ENCODE measurements at regions not wholly inside any gene's neighbourhood (a gene's known extent, or its start where the extent isn't known, plus 50 kb on each side); places are given as distances from the start of the nearest gene placed in this dataset.

- DNase-seq = no peak
Observed at GRCh38 chr4:61070269-61070668, 129.9 kb upstream of the ADGRL3 start.

- no peak for DNase-seq
Observed at GRCh38 chr4:61079427-61079826, 120.7 kb upstream of the ADGRL3 start.

- no peak for DNase-seq
Observed at GRCh38 chr4:61079976-61080375, 120.2 kb upstream of the ADGRL3 start.

GRCh38 chr4:61085534-61085933, 114.6 kb upstream of the ADGRL3 start:
- DNase-seq = no peak

- DNase-seq = no peak
Observed at GRCh38 chr4:61086357-61086756, 113.8 kb upstream of the ADGRL3 start.

GRCh38 chr4:61086979-61087378, 113.1 kb upstream of the ADGRL3 start:
- no peak for DNase-seq

- DNase-seq = no peak
Observed at GRCh38 chr4:61094854-61095598, 105.1 kb upstream of the ADGRL3 start.

GRCh38 chr4:61128682-61129081, 71.4 kb upstream of the ADGRL3 start:
- no peak for DNase-seq

- no peak for DNase-seq
Observed at GRCh38 chr4:61129971-61130370, 70.2 kb upstream of the ADGRL3 start.

- no peak for DNase-seq
Observed at GRCh38 chr4:61143461-61143860, 56.7 kb upstream of the ADGRL3 start.

GRCh38 chr4:61149278-61149677, 50.8 kb upstream of the ADGRL3 start:
- no peak for DNase-seq

Measured in stimulated activated CD4-positive, alpha-beta T cell treated with anti-CD3 and anti-CD28 coated beads, Interleukin-1b, Interleukin-23, amount 100 ng/mL, for 48 hours (primary cell).